ENCODE measurements at regions not wholly inside any gene's neighbourhood (a gene's known extent, or its start where the extent isn't known, plus 50 kb on each side); places are given as distances from the start of the nearest gene placed in this dataset.

DNA sequence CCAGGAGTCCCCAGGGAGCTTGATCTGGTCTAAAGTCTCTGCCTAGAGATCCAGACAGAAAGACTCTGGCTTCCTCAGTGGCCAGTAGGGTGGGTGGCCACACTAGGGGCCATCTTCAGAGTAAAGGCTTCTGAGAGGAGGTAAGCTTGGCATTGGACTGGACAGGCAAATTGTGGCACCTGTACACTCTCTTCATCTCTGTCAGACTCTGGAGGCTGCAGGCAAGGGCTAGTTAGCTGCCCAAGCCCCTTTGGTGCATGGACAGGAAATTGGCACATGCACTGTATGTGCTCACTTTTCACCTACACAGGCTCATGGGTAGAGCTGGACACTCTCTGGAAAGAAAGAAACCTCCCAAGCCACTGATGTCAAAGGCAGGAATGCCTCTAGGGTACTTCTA lies 142.8 kb downstream of the PJA1 start:
- TF ChIP-seq GABPA (IDR thresholded peaks at IDR 0.05; ENCODE audit: low read depth): no peak
- TF ChIP-seq, protein P1, sequence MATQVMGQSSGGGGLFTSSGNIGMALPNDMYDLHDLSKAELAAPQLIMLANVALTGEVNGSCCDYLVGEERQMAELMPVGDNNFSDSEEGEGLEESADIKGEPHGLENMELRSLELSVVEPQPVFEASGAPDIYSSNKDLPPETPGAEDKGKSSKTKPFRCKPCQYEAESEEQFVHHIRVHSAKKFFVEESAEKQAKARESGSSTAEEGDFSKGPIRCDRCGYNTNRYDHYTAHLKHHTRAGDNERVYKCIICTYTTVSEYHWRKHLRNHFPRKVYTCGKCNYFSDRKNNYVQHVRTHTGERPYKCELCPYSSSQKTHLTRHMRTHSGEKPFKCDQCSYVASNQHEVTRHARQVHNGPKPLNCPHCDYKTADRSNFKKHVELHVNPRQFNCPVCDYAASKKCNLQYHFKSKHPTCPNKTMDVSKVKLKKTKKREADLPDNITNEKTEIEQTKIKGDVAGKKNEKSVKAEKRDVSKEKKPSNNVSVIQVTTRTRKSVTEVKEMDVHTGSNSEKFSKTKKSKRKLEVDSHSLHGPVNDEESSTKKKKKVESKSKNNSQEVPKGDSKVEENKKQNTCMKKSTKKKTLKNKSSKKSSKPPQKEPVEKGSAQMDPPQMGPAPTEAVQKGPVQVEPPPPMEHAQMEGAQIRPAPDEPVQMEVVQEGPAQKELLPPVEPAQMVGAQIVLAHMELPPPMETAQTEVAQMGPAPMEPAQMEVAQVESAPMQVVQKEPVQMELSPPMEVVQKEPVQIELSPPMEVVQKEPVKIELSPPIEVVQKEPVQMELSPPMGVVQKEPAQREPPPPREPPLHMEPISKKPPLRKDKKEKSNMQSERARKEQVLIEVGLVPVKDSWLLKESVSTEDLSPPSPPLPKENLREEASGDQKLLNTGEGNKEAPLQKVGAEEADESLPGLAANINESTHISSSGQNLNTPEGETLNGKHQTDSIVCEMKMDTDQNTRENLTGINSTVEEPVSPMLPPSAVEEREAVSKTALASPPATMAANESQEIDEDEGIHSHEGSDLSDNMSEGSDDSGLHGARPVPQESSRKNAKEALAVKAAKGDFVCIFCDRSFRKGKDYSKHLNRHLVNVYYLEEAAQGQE (IDR thresholded peaks at IDR 0.05; ENCODE audit: insufficient replicate concordance, low read depth): no peak
- TF ChIP-seq, protein P2, sequence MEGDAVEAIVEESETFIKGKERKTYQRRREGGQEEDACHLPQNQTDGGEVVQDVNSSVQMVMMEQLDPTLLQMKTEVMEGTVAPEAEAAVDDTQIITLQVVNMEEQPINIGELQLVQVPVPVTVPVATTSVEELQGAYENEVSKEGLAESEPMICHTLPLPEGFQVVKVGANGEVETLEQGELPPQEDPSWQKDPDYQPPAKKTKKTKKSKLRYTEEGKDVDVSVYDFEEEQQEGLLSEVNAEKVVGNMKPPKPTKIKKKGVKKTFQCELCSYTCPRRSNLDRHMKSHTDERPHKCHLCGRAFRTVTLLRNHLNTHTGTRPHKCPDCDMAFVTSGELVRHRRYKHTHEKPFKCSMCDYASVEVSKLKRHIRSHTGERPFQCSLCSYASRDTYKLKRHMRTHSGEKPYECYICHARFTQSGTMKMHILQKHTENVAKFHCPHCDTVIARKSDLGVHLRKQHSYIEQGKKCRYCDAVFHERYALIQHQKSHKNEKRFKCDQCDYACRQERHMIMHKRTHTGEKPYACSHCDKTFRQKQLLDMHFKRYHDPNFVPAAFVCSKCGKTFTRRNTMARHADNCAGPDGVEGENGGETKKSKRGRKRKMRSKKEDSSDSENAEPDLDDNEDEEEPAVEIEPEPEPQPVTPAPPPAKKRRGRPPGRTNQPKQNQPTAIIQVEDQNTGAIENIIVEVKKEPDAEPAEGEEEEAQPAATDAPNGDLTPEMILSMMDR (IDR thresholded peaks at IDR 0.05; ENCODE audit: insufficient read depth, low read length): no peak
- no peak for TF ChIP-seq POLR2AphosphoS5 (IDR thresholded peaks at IDR 0.05; ENCODE audit: low read depth)
- TF ChIP-seq SPI1 (IDR thresholded peaks at IDR 0.05; ENCODE audit: borderline replicate concordance, low read depth): no peak
- no peak for DNase-seq (ENCODE audit: low read depth in 1 of 2, low spot score in 1 of 2)
- Histone ChIP-seq H3K27ac (replicated peaks) (no peak overlapping the region), H3K27me3 (ENCODE audit: insufficient read depth, poor library complexity, severe bottlenecking) (no peaks in the 10 kb centered on the region), H3K4me3 (replicated peaks; ENCODE audit: insufficient read depth, low read length) (no peak overlapping the region)

DNA sequence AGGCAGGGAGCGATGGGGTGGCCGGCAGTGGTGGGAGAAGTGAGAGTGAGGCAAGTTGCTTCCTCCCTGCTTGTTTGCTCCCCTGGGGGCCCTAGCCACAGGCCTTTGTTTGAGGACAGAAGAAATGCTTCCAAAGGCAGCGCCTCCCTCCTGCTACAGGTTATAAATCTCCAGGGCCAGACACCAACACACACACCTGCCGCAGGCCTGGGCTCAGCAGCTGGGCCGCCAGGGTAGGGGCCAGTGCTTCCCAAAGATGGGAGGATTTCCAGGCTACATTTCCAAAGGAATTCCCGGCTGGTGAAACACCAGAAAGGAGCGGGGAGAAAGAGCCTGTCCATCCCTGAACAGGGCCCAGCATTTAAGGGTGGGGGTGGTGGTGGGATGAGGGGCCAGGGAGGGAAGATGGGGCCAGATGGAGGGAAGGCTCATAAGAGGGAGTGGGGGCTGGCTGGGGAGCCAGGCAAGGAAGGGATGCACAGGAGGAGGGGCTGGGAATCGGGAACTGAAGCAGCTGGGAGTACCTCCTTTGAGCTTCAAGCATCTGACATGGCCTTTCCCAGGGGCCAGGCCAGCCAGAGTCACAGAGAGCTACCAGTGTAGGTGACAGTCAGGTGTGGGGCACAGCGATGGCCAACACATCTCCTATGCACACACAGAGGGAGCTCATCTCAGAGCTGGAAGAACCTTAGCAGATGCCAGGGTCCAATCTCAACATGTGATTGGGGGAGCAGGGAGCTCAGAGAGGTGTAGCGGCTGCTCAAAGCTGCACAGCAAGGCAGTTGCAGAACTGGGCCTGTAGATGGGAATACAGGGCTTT lies 143.9 kb downstream of the PJA1 start:
- TF ChIP-seq SPI1 (IDR thresholded peaks at IDR 0.05; ENCODE audit: borderline replicate concordance, low read depth): no peak
- TF ChIP-seq GABPA (IDR thresholded peaks at IDR 0.05; ENCODE audit: low read depth): no peak
- TF ChIP-seq POLR2AphosphoS5 (IDR thresholded peaks at IDR 0.05; ENCODE audit: low read depth): no peak
- TF ChIP-seq, protein P2 (IDR thresholded peaks at IDR 0.05; ENCODE audit: insufficient read depth, low read length): no peak
- TF ChIP-seq, protein P1 (IDR thresholded peaks at IDR 0.05; ENCODE audit: insufficient replicate concordance, low read depth): no peak
- Histone ChIP-seq H3K27ac (replicated peaks) (no peak overlapping the region), H3K27me3 (ENCODE audit: insufficient read depth, poor library complexity, severe bottlenecking) (no peaks in the 10 kb centered on the region), H3K4me3 (replicated peaks; ENCODE audit: insufficient read depth, low read length) (no peak overlapping the region)
- no peak for DNase-seq (ENCODE audit: low read depth in 1 of 2, low spot score in 1 of 2)

DNA sequence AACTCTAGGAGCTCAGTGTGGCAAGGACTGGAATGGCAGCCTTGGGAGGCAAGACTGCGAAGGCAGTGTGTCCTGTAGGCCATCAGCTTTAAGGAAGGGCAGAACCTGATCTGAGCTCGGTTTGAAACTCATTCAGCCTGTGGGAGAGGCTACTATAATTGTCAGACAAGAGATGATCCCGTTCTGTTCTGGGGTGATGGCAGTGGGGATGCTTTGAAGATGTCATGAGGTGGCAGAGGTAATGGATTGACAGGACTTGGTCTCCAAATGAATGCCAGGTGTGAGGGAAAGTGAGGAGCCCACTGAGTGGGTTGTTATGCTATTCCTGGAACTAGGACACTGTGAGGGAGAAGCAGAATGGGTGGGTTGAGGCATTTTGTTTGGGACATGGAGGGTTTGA lies 144.9 kb downstream of the PJA1 start:
- Histone ChIP-seq H3K27me3 (ENCODE audit: insufficient read depth, poor library complexity, severe bottlenecking) (no peaks in the 10 kb centered on the region), H3K27ac (replicated peaks) (no peak overlapping the region), H3K4me3 (replicated peaks; ENCODE audit: insufficient read depth, low read length) (no peak overlapping the region)
- DNase-seq (ENCODE audit: low read depth in 1 of 2, low spot score in 1 of 2): no peak
- no peak for TF ChIP-seq GABPA (IDR thresholded peaks at IDR 0.05; ENCODE audit: low read depth)
- TF ChIP-seq, protein P2 (IDR thresholded peaks at IDR 0.05; ENCODE audit: insufficient read depth, low read length): no peak
- no peak for TF ChIP-seq POLR2AphosphoS5 (IDR thresholded peaks at IDR 0.05; ENCODE audit: low read depth)
- TF ChIP-seq, protein P1 (IDR thresholded peaks at IDR 0.05; ENCODE audit: insufficient replicate concordance, low read depth): no peak
- TF ChIP-seq SPI1 (IDR thresholded peaks at IDR 0.05; ENCODE audit: borderline replicate concordance, low read depth): no peak

Data from HL-60 (cell line).